ENCODE measurements at regions not wholly inside any gene's neighbourhood (a gene's known extent, or its start where the extent isn't known, plus 50 kb on each side); places are given as distances from the start of the nearest gene placed in this dataset.

DNA sequence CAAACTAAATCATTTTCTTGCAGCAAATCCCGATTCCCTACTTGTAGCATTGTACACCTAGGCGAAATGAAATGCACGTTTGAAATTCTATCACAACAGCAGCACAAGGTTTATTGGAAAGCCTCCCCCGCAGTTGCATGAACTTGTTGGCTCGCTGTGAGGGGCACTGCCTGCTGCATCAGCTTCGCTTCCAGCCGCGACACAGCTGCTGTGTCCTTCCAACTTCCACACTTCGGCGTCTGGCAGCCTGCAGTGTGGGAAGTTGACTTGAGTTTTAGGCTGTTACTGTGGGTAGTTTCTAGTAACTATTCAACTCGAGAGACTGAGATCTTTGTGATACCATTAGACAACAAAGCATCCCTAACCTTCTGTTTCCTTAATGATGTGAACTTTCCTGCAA, 315.8 kb upstream of the TPK1 start:
- TF ChIP-seq, protein P1, sequence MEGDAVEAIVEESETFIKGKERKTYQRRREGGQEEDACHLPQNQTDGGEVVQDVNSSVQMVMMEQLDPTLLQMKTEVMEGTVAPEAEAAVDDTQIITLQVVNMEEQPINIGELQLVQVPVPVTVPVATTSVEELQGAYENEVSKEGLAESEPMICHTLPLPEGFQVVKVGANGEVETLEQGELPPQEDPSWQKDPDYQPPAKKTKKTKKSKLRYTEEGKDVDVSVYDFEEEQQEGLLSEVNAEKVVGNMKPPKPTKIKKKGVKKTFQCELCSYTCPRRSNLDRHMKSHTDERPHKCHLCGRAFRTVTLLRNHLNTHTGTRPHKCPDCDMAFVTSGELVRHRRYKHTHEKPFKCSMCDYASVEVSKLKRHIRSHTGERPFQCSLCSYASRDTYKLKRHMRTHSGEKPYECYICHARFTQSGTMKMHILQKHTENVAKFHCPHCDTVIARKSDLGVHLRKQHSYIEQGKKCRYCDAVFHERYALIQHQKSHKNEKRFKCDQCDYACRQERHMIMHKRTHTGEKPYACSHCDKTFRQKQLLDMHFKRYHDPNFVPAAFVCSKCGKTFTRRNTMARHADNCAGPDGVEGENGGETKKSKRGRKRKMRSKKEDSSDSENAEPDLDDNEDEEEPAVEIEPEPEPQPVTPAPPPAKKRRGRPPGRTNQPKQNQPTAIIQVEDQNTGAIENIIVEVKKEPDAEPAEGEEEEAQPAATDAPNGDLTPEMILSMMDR (conservative IDR thresholded peaks at IDR 0.05; ENCODE audit: low read length): no peak
- TF ChIP-seq EZH2phosphoT487 (IDR thresholded peaks at IDR 0.05; ENCODE audit: borderline replicate concordance, low read depth, low read length): no peak
- no peak for DNase-seq (ENCODE audit: low spot score)
- Histone ChIP-seq H3K4me3 (ENCODE audit: low read depth, low read length, poor library complexity, severe bottlenecking) (no peak overlapping the region), H3K36me3 (ENCODE audit: insufficient read depth, low read length) (no peaks in the 10 kb centered on the region), H3K79me2 (ENCODE audit: insufficient read depth, low read depth, low read length) (no peaks in the 10 kb centered on the region), H3K9me2 (ENCODE audit: insufficient read depth, low read length) (no peaks in the 10 kb centered on the region), H3K4me2 (ENCODE audit: low read length) (no peak overlapping the region), H3K27ac (ENCODE audit: low read depth, low read length, poor library complexity, severe bottlenecking) (no peak overlapping the region), H3K4me1 (ENCODE audit: insufficient read depth, low read length, poor library complexity, severe bottlenecking) (no peaks in the 10 kb centered on the region), H4K20me1 (ENCODE audit: insufficient read depth, low read length) (no peaks in the 10 kb centered on the region), H2AFZ (ENCODE audit: low read length) (no peak overlapping the region), H3K9me3 (ENCODE audit: low read length) (no peaks in the 10 kb centered on the region)
- POLR2A ChIA-PET: no interaction called here
- BruUV-seq (replicated peaks): no TSS peak
- CTCF ChIA-PET (ENCODE audit: unreplicated experiment): no interaction called here
- intact Hi-C loops (cut with micrococcal nuclease; ENCODE audit: unreplicated experiment): no loop called here

DNA sequence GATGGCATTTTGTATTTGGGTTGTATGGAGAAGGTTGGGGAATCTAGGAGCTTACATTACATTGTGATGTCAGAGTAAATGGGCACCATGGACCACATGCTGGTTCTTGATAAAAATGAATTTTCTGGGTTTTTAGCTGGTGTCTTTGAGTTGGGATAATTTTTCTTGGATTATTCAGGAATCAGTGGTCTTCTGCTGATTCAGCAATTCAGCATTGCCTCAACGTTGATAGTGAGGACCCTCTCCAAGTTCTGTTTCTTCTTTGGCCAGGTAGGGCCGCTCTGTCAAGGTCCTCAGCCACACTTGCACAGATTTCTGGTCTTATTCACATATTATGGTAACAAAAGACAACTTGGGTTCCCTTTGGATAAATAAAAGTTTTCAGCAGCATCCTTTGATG, 312.0 kb upstream of the TPK1 start:
- Histone ChIP-seq H3K79me2 (ENCODE audit: insufficient read depth, low read depth, low read length) (no peaks in the 10 kb centered on the region), H4K20me1 (ENCODE audit: insufficient read depth, low read length) (no peaks in the 10 kb centered on the region), H3K4me2 (ENCODE audit: low read length) (no peak overlapping the region), H3K9me3 (ENCODE audit: low read length) (no peaks in the 10 kb centered on the region), H3K4me1 (ENCODE audit: insufficient read depth, low read length, poor library complexity, severe bottlenecking) (no peaks in the 10 kb centered on the region), H3K4me3 (ENCODE audit: low read depth, low read length, poor library complexity, severe bottlenecking) (no peak overlapping the region), H3K36me3 (ENCODE audit: insufficient read depth, low read length) (no peaks in the 10 kb centered on the region), H3K27ac (ENCODE audit: low read depth, low read length, poor library complexity, severe bottlenecking) (no peak overlapping the region), H2AFZ (ENCODE audit: low read length) (no peak overlapping the region), H3K9me2 (ENCODE audit: insufficient read depth, low read length) (no peaks in the 10 kb centered on the region)
- POLR2A ChIA-PET: no interaction called here
- intact Hi-C loops (cut with micrococcal nuclease; ENCODE audit: unreplicated experiment): no loop called here
- no TSS peak for BruUV-seq (replicated peaks)
- no peak for TF ChIP-seq EZH2phosphoT487 (IDR thresholded peaks at IDR 0.05; ENCODE audit: borderline replicate concordance, low read depth, low read length)
- TF ChIP-seq, protein P1 (conservative IDR thresholded peaks at IDR 0.05; ENCODE audit: low read length): no peak
- DNase-seq (ENCODE audit: low spot score): no peak
- CTCF ChIA-PET (ENCODE audit: unreplicated experiment): no interaction called here

DNA sequence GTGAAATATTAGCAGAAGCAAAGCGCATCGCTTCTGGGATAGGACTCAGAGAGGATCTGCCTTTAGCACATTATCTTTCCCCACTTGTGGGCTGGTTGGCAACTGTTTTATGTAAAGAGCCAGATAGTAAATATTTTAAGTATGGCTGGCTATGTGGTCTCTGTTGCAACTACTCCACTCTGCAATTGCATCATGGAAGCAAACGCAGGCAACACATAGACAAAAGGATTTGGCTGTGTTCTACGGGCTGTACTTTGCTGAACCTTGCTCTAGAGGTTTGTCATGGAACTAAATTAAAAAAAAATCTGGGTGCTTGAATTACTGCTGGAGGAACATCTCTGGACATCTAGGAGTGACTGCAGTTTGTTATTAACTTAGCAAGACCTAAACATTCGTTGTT, 307.8 kb upstream of the TPK1 start:
- intact Hi-C loops (cut with micrococcal nuclease; ENCODE audit: unreplicated experiment): no loop called here
- no peaks in the 10 kb centered on the region for H3K79me2 ChIP-seq (ENCODE audit: insufficient read depth, low read depth, low read length)
- H4K20me1 ChIP-seq (ENCODE audit: insufficient read depth, low read length): no peaks in the 10 kb centered on the region
- no peaks in the 10 kb centered on the region for H3K9me2 ChIP-seq (ENCODE audit: insufficient read depth, low read length)
- CTCF ChIA-PET (ENCODE audit: unreplicated experiment): no interaction called here
- no peak for DNase-seq (ENCODE audit: low spot score)
- H3K9me3 ChIP-seq (ENCODE audit: low read length): no peaks in the 10 kb centered on the region
- H2AFZ ChIP-seq (ENCODE audit: low read length): no peak overlapping the region
- H3K4me3 ChIP-seq (ENCODE audit: low read depth, low read length, poor library complexity, severe bottlenecking): no peak overlapping the region
- H3K36me3 ChIP-seq (ENCODE audit: insufficient read depth, low read length): no peaks in the 10 kb centered on the region
- POLR2A ChIA-PET: interaction anchor here (0.5 to 1.0 kb wide), 2 partner anchors 8 to 195 kb away, joined by 3 to 6 read pairs; no protein-coding TSS in a partner anchor
- no peak for TF ChIP-seq EZH2phosphoT487 (IDR thresholded peaks at IDR 0.05; ENCODE audit: borderline replicate concordance, low read depth, low read length)
- TF ChIP-seq, protein P1 (conservative IDR thresholded peaks at IDR 0.05; ENCODE audit: low read length): no peak
- no peak overlapping the region for H3K4me2 ChIP-seq (ENCODE audit: low read length)
- H3K27ac ChIP-seq (ENCODE audit: low read depth, low read length, poor library complexity, severe bottlenecking): no peak overlapping the region
- H3K4me1 ChIP-seq (ENCODE audit: insufficient read depth, low read length, poor library complexity, severe bottlenecking): no peaks in the 10 kb centered on the region
- no TSS peak for BruUV-seq (replicated peaks)

All from OCI-LY7 (cell line).